ENCODE measurements at regions not wholly inside any gene's neighbourhood (a gene's known extent, or its start where the extent isn't known, plus 50 kb on each side); places are given as distances from the start of the nearest gene placed in this dataset.
A peak's percentile ranks its signal among the peaks of the same experiment; 100 is the strongest.
"Not testable (repeated sequence)": the region's sequence is repeated elsewhere in the genome, so short reads cannot be mapped to it uniquely, and the experiment has no call there.

- DNase-seq (ENCODE audit: low spot score) = no peak
These were observed 246.7 kb downstream of the DLEU7 start for GRCh38 chr13:50596776-50597203.

- no peak for DNase-seq (ENCODE audit: low spot score)
These were observed 245.2 kb downstream of the DLEU7 start for GRCh38 chr13:50598338-50598737.

GRCh38 chr13:50599046-50599445, 244.4 kb downstream of the DLEU7 start:
- DNase-seq (ENCODE audit: low spot score) = no peak

- DNase-seq (ENCODE audit: low spot score) = no peak
These were observed 243.6 kb downstream of the DLEU7 start for GRCh38 chr13:50599927-50600326.

- no peak for DNase-seq (ENCODE audit: low spot score)
These were observed 235.1 kb downstream of the DLEU7 start for GRCh38 chr13:50608370-50608769.

DNA sequence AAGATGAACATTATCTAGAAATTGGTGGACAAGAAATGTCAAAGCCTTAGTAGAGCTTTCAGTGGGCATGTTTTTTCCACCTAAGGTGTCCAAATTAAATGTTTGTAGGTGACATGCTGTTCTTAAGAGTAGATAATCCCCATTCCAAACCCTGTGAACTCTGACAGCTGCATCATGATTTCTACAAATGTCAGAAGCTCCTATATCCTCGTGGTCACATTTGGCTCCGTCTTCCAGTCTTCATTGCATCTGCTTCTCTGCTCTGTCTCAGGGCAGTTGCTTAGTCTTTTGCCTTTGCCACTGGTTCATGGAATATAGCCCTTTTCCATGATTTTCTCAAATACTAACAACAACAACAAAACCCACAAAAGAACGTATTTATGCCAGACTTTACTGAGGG, 234.5 kb downstream of the DLEU7 start:
- no peak for DNase-seq (ENCODE audit: low spot score)

GRCh38 chr13:50610238-50610637, 233.3 kb downstream of the DLEU7 start:
- DNase-seq (ENCODE audit: low spot score) = no peak

DNA sequence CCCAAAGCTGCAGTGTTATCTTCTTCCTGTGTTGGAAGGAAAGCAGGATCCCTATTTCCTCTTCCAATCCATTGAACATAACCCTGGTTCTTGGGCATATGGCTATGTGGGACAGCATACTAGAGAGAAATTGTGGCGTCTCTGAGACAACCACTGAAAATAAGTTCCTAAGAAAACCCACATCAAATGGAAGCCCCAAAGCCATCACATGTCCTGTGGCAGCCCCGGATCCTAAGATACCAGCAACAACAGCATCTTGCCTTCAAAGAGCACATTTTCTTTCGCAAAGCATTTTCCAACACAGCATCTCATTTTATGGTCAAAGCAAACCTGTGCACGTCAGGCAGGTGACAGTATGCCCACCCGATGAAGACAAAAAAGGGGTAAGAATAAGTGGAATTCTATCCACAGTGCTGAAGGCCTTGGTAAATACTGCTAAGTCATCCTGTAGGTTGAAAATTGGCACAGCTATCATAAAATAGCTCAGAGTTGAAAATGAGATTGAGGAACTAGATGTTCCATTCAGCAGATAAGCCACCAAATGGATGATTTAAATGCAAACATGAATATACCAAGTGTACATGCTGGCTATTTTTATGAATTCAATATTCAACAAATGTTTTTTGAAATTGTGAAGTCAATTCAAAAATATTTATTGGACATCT, 232.2 kb downstream of the DLEU7 start:
- no peak for DNase-seq (ENCODE audit: low spot score)

DNA sequence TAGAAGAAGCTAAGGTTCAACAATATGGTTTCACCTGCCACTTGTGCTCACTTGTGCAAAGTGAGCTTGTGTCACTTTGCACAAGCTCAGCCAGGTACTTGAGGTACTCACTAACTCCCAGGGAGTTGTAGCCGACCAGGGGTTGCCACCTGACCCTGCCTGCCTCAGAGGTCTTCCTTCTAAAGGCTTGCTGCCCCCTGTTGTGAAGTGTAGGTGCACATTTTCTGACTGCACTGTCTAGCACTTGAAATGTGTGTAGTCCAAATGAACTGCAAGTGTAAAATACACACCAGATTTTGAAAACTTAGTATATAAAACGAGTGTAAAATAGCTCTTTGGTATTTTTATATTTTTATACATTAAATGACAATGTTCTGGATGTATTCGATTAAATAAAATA, 230.8 kb downstream of the DLEU7 start:
- DNase-seq (ENCODE audit: low spot score) = no peak

DNA sequence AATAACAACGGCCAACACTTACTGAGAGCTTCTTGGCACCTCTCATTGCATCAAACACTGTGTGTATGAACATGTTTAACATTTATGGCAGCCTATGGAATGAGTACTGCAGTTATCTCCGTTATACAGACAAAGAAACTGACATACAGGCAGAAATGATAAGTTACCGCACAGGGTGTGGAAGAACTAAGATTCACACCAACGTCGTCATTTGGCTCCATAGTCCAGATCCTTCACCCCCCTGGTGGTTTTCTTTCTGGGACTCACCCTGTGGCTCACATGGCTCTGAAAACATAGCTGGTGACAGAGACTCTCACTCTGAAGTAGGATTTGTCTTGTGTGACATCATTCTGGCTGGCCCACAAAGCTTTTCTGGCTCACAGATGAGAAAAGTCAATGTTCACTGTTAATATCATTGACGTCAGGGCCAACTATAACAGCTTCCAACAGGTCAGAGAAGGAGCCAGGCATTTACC, 230.1 kb downstream of the DLEU7 start:
- DNase-seq (ENCODE audit: low spot score) = no peak

DNA sequence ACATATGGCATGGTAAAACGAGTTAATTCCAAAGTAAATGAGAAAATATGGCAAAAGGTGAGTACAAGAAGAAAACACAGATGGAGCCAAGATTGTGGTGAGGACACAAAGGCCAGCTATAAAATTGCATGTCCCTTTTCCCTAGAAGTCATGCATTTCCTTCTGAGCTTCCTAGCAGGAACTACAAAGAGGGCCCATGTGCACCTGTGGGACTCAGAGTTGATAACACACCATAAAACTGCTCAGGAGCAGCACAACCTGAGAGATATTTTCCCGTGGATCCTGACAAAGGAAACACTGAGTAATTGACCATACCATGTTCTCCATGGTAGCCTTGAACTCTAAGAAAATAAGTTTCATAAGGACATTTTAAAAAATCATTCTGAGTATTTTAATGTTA, 228.3 kb downstream of the DLEU7 start:
- no peak for DNase-seq (ENCODE audit: low spot score)

GRCh38 chr13:50616101-50616500, 227.4 kb downstream of the DLEU7 start:
- no peak for DNase-seq (ENCODE audit: low spot score)

GRCh38 chr13:50617134-50617721, 226.3 kb downstream of the DLEU7 start:
- DNase-seq (ENCODE audit: low spot score) = no peak

DNA sequence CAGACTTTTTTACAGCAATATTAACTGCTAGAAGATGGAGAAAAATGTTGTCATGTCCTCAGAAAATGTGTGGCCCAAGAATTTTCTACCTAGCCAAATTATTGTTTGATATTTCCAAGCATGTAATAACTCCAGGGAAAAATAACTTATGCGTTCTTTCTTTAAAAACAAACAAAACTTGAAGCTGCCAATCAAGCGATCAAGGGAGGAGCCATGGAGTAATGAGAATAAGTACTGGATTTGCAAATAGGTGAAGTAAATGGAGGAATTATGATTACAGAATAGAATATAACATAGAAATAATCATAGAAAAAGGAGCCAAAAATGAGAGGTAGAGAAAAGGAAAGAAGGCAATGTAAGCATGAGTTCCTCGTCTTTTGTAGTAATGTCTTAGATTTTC, 225.3 kb downstream of the DLEU7 start:
- no peak for DNase-seq (ENCODE audit: low spot score)

- no peak for DNase-seq (ENCODE audit: low spot score)
These were observed 217.4 kb downstream of the DLEU7 start for GRCh38 chr13:50626101-50626547.

DNA sequence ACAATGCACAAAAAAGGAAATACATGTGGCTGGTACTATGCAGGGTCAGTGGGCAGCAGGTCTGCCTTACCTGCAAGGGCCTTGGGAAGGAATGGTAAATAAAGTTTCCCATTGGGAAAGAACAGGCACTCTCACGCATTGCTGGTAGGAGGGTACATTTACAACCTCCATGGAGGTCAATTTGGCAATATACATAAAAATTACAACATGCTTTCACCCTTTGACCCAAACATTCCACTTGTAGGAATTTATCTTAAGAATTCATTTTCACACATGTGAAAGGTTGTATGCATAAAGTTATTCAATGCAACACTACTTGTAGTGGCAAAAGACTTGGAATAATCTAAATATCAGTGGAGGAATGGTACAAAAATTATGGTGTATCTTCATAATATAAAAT, 216.4 kb downstream of the DLEU7 start:
- no peak for DNase-seq (ENCODE audit: low spot score)

- not testable (repeated sequence) for DNase-seq (ENCODE audit: low spot score)
These were observed 215.0 kb downstream of the DLEU7 start for GRCh38 chr13:50628512-50628911.

GRCh38 chr13:50629497-50629896, 214.0 kb downstream of the DLEU7 start:
- no peak for DNase-seq (ENCODE audit: low spot score)

DNA sequence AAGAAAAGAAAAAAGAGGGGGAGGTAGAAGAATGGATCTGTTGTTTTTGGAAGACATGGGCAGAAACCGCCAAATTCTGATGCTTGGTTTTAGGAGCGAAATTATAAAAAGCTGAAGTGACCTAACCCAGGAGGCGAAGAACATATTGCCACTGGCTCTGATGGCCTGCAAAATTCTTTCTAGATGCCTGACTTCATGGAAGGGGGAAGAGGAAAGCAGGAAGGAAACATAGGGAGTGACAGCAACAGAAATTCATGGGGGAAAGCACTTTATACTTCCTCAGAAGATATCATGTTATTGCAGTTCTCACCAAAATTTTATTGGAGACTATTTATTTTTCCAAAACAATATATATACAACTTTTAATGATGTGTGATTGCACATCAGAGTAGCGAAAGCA, 213.5 kb downstream of the DLEU7 start:
- DNase-seq (ENCODE audit: low spot score) = no peak

- DNase-seq (ENCODE audit: low spot score) = no peak
These were observed 212.5 kb downstream of the DLEU7 start for GRCh38 chr13:50631041-50631440.

DNA sequence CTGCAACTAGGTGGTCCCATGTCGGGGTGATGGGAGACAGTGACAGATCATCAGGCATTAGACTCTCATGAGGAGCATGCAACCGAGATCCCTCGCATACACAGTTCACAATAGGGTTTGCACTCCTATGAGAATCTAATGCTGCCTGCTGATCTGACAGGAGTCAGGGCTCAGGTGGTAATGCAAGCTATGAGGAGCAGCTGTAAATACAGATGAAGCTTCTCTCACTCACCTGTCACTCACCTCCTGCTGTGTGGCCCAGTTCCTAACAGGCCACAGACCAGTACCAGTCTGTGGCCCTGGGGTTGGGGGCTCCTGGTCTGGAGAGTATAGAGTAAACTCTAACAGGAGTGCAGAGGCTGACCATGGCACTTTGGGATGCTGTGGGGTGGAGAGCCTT, 209.2 kb downstream of the DLEU7 start:
- no peak for DNase-seq (ENCODE audit: low spot score)

DNA sequence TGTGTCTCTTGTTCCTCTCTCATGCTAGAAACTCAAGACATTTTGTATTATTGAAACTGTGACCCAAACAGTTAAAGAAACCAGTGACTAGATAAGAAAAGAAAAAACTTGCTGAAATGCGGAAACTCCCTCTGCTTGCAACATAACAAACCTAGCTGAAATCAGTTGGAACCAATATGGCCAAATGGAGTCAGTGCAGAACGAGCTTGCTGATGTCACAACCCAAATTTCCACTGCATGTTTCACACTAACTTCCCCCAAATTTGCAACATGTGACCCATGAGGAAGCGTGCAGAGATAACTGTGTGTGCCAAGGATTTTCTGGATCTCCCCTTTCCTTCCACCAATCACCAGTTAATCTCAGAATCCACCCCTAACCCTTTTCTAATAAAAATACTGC, 208.0 kb downstream of the DLEU7 start:
- DNase-seq (ENCODE audit: low spot score) = peak; percentile 55

GRCh38 chr13:50636007-50636704, 207.3 kb downstream of the DLEU7 start:
- no peak for DNase-seq (ENCODE audit: low spot score)

All from mucosa of gallbladder (tissue), 1 donor.